ENCODE measurements at regions not wholly inside any gene's neighbourhood (a gene's known extent, or its start where the extent isn't known, plus 50 kb on each side); places are given as distances from the start of the nearest gene placed in this dataset.

GRCh38 chr20:10739566-10739965, 65.8 kb upstream of the JAG1 start (continued):
- TF ChIP-seq, protein P1, sequence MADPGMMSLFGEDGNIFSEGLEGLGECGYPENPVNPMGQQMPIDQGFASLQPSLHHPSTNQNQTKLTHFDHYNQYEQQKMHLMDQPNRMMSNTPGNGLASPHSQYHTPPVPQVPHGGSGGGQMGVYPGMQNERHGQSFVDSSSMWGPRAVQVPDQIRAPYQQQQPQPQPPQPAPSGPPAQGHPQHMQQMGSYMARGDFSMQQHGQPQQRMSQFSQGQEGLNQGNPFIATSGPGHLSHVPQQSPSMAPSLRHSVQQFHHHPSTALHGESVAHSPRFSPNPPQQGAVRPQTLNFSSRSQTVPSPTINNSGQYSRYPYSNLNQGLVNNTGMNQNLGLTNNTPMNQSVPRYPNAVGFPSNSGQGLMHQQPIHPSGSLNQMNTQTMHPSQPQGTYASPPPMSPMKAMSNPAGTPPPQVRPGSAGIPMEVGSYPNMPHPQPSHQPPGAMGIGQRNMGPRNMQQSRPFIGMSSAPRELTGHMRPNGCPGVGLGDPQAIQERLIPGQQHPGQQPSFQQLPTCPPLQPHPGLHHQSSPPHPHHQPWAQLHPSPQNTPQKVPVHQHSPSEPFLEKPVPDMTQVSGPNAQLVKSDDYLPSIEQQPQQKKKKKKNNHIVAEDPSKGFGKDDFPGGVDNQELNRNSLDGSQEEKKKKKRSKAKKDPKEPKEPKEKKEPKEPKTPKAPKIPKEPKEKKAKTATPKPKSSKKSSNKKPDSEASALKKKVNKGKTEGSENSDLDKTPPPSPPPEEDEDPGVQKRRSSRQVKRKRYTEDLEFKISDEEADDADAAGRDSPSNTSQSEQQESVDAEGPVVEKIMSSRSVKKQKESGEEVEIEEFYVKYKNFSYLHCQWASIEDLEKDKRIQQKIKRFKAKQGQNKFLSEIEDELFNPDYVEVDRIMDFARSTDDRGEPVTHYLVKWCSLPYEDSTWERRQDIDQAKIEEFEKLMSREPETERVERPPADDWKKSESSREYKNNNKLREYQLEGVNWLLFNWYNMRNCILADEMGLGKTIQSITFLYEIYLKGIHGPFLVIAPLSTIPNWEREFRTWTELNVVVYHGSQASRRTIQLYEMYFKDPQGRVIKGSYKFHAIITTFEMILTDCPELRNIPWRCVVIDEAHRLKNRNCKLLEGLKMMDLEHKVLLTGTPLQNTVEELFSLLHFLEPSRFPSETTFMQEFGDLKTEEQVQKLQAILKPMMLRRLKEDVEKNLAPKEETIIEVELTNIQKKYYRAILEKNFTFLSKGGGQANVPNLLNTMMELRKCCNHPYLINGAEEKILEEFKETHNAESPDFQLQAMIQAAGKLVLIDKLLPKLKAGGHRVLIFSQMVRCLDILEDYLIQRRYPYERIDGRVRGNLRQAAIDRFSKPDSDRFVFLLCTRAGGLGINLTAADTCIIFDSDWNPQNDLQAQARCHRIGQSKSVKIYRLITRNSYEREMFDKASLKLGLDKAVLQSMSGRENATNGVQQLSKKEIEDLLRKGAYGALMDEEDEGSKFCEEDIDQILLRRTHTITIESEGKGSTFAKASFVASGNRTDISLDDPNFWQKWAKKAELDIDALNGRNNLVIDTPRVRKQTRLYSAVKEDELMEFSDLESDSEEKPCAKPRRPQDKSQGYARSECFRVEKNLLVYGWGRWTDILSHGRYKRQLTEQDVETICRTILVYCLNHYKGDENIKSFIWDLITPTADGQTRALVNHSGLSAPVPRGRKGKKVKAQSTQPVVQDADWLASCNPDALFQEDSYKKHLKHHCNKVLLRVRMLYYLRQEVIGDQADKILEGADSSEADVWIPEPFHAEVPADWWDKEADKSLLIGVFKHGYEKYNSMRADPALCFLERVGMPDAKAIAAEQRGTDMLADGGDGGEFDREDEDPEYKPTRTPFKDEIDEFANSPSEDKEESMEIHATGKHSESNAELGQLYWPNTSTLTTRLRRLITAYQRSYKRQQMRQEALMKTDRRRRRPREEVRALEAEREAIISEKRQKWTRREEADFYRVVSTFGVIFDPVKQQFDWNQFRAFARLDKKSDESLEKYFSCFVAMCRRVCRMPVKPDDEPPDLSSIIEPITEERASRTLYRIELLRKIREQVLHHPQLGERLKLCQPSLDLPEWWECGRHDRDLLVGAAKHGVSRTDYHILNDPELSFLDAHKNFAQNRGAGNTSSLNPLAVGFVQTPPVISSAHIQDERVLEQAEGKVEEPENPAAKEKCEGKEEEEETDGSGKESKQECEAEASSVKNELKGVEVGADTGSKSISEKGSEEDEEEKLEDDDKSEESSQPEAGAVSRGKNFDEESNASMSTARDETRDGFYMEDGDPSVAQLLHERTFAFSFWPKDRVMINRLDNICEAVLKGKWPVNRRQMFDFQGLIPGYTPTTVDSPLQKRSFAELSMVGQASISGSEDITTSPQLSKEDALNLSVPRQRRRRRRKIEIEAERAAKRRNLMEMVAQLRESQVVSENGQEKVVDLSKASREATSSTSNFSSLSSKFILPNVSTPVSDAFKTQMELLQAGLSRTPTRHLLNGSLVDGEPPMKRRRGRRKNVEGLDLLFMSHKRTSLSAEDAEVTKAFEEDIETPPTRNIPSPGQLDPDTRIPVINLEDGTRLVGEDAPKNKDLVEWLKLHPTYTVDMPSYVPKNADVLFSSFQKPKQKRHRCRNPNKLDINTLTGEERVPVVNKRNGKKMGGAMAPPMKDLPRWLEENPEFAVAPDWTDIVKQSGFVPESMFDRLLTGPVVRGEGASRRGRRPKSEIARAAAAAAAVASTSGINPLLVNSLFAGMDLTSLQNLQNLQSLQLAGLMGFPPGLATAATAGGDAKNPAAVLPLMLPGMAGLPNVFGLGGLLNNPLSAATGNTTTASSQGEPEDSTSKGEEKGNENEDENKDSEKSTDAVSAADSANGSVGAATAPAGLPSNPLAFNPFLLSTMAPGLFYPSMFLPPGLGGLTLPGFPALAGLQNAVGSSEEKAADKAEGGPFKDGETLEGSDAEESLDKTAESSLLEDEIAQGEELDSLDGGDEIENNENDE (IDR thresholded peaks at IDR 0.05; ENCODE audit: insufficient replicate concordance, low read length) = no peak
- no peak for TF ChIP-seq BRCA1 (IDR thresholded peaks at IDR 0.05; ENCODE audit: low read depth, low read length)
- no peak for TF ChIP-seq NRF1 (IDR thresholded peaks at IDR 0.05; ENCODE audit: low read depth, low read length)
- TF ChIP-seq EP300 (IDR thresholded peaks at IDR 0.05; ENCODE audit: borderline replicate concordance in 1 of 2, low read depth in 2 of 2, low read length in 2 of 2) = no peak
- no peak for TF ChIP-seq SP1 (IDR thresholded peaks at IDR 0.05; ENCODE audit: low read depth, low read length)
- no peak for TF ChIP-seq ATF3 (IDR thresholded peaks at IDR 0.05; ENCODE audit: insufficient read depth, low read depth, low read length)
- TF ChIP-seq USF2 (IDR thresholded peaks at IDR 0.05; ENCODE audit: low read length) = no peak
- no peak for TF ChIP-seq CTBP2 (IDR thresholded peaks at IDR 0.05; ENCODE audit: borderline replicate concordance, insufficient read depth, insufficient read length, low read length)
- TF ChIP-seq SAP30 (IDR thresholded peaks at IDR 0.05; ENCODE audit: insufficient read depth, insufficient replicate concordance, low read length) = no peak

Measured in H1 (cell line).